Keratinocyte (primary cell): ENCODE measurements at regions not wholly inside any gene's neighbourhood (a gene's known extent, or its start where the extent isn't known, plus 50 kb on each side); places are given as distances from the start of the nearest gene placed in this dataset.

Experiments
- DNase-seq: peaks from one replicate; pipeline ENCODE4 v3.0.0-alpha.2; 2011; ENCODE audit warnings: low read depth, missing footprints, low spot score
- FAIRE-seq: peaks from 2 replicates; lab custom pipeline; 2011; peaks lifted over from hg19 to GRCh38; lab: Jason Lieb, UNC
- H2AFZ ChIP-seq: 2 replicates; pipeline ENCODE4 v1.6.0; 2012; ENCODE audit warnings: low read length, control low read depth, inconsistent platforms; ENCODE audit not compliant: control insufficient read depth
- H3K27ac ChIP-seq: 2 replicates; pipeline ENCODE4 v1.5.1; 2011; ENCODE audit warnings: low read length; ENCODE audit not compliant: control insufficient read depth, insufficient read depth
- H3K27me3 ChIP-seq: 3 replicates; pipeline ENCODE4 v1.6.0; 2011; ENCODE audit warnings: low read length; ENCODE audit not compliant: control insufficient read depth, insufficient read depth; ENCODE audit errors: extremely low read depth
- H3K36me3 ChIP-seq, 2 experiments: 2 replicates in 1 of 2; 3 replicates in 1 of 2; pipeline ENCODE4 v1.5.1; 2011; ENCODE audit warnings: low read length in 2 of 2, mild to moderate bottlenecking in 1 of 2; ENCODE audit not compliant: control insufficient read depth in 2 of 2, insufficient read depth in 2 of 2; ENCODE audit errors: extremely low read depth in 1 of 2
- H3K4me1 ChIP-seq: 3 replicates; pipeline ENCODE4 v1.5.1; 2011; ENCODE audit warnings: low read length; ENCODE audit not compliant: control insufficient read depth, insufficient read depth; ENCODE audit errors: extremely low read depth
- H3K4me2 ChIP-seq: 3 replicates; pipeline ENCODE4 v1.6.0; 2011; ENCODE audit warnings: low read depth, low read length; ENCODE audit not compliant: control insufficient read depth, insufficient read depth; ENCODE audit errors: extremely low read depth
- H3K4me3 ChIP-seq, 3 experiments: fragments of 200-600 bp in 1 of 3; sonication (generic) in 1 of 3; 2 replicates in 2 of 3; 3 replicates in 1 of 3; pipeline ENCODE4 v1.5.1; 2011 to 2016; ENCODE audit warnings: low read length in 3 of 3, mild to moderate bottlenecking in 3 of 3, control low read depth in 2 of 3, inconsistent platforms in 1 of 3, low read depth in 1 of 3, mixed read lengths in 1 of 3, mixed run types in 1 of 3, moderate library complexity in 1 of 3; ENCODE audit not compliant: control insufficient read depth in 2 of 3, insufficient read depth in 2 of 3; ENCODE audit errors: extremely low read depth in 1 of 3
- H3K79me2 ChIP-seq: 2 replicates; pipeline ENCODE4 v1.6.0; 2012; ENCODE audit warnings: low read length; ENCODE audit not compliant: control insufficient read depth, insufficient read depth
- H3K9ac ChIP-seq: 3 replicates; pipeline ENCODE4 v1.6.0; 2011; ENCODE audit warnings: low read length; ENCODE audit not compliant: control insufficient read depth, insufficient read depth; ENCODE audit errors: extremely low read depth
- H3K9me1 ChIP-seq: 3 replicates; pipeline ENCODE4 v1.6.0; 2011; ENCODE audit warnings: low read length; ENCODE audit not compliant: control insufficient read depth, insufficient read depth; ENCODE audit errors: extremely low read depth
- H3K9me3 ChIP-seq: 2 replicates; pipeline ENCODE4 v1.5.1; 2012; ENCODE audit warnings: low read depth, low read length; ENCODE audit not compliant: control insufficient read depth
- H4K20me1 ChIP-seq: 3 replicates; pipeline ENCODE4 v1.6.0; 2011; ENCODE audit warnings: low read length; ENCODE audit not compliant: control insufficient read depth, insufficient read depth; ENCODE audit errors: extremely low read depth
- CTCF ChIP-seq, 3 experiments: IDR thresholded peaks in 1 of 3; conservative IDR thresholded peaks in 1 of 3; optimal IDR thresholded peaks in 1 of 3; 2 replicates in 2 of 3; 3 replicates in 1 of 3; pipeline versions ENCODE3 to v1.5.1; 2011; ENCODE audit warnings: low read length in 3 of 3, mild to moderate bottlenecking in 3 of 3, moderate library complexity in 2 of 3, control low read depth in 1 of 3, inconsistent platforms in 1 of 3; ENCODE audit not compliant: insufficient read depth in 2 of 3; ENCODE audit errors: extremely low read depth in 1 of 3
- EZH2 ChIP-seq: IDR thresholded peaks from one replicate; pipeline ENCODE4 v1.6.1; 2012; ENCODE audit warnings: inconsistent platforms, mild to moderate bottlenecking, low read length, moderate library complexity
- dilution Hi-C: fragments of 300-500 bp; cut with MboI; formaldehyde crosslinking; loops from one replicate; pipeline ENCODE4 v1.7.0; 2020; ENCODE audit warnings: low sequenced_read_pairs; ENCODE audit not compliant: extremely low pct_ligation_motif_present

DNA sequence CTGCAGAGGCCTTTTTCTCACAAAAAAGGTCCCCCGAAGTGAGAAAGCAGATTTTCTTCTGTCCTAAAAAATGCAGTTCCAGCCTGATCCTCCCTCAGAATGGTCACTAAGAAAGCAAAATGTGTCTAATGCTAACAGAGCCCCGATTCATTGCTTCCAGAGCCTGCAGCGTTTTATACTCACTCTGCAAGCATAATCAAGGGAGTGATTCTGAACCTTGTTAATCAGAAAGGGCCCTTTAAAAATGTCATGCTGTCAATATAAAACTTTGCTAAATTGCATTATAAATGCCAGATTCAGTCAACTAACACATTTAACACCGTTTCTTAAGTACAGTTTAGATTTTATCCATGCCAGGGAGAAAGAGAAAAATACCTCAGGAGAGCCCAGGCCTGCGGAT, 202.8 kb downstream of the CD83 start:
- no peak for DNase-seq
- no peak overlapping the region for H3K27ac ChIP-seq
- H4K20me1 ChIP-seq = no peaks in the 10 kb centered on the region
- no peak overlapping the region for H2AFZ ChIP-seq
- no peak for FAIRE-seq
- H3K9me1 ChIP-seq = no peaks in the 10 kb centered on the region
- H3K4me2 ChIP-seq = no peak overlapping the region
- H3K36me3 ChIP-seq = no peaks in the 10 kb centered on the region
- H3K4me1 ChIP-seq = no peaks in the 10 kb centered on the region
- dilution Hi-C loops = no loop called here
- TF ChIP-seq CTCF (optimal IDR thresholded peaks at IDR 0.05 in 1 of 3, IDR thresholded peaks at IDR 0.05 in 1 of 3, conservative IDR thresholded peaks at IDR 0.05 in 1 of 3; ENCODE audit: extremely low read depth in 1 of 3, insufficient read depth in 2 of 3, low read length in 3 of 3) (no peak), EZH2 (no peak)
- H3K4me3 ChIP-seq = no peak overlapping the region
- H3K9ac ChIP-seq = no peak overlapping the region
- no peaks in the 10 kb centered on the region for H3K79me2 ChIP-seq
- no peaks in the 10 kb centered on the region for H3K27me3 ChIP-seq
- H3K9me3 ChIP-seq = no peaks in the 10 kb centered on the region

GRCh38 chr6:14321992-14322772, 204.6 kb downstream of the CD83 start:
- Histone ChIP-seq H3K36me3 (no peaks in the 10 kb centered on the region), H2AFZ (no peak overlapping the region), H3K9ac (no peak overlapping the region), H3K4me1 (no peaks in the 10 kb centered on the region), H3K79me2 (no peaks in the 10 kb centered on the region), H3K9me1 (no peaks in the 10 kb centered on the region), H3K4me2 (no peak overlapping the region), H3K27ac (no peak overlapping the region), H3K4me3 (no peak overlapping the region), H3K9me3 (no peaks in the 10 kb centered on the region), H4K20me1 (no peaks in the 10 kb centered on the region), H3K27me3 (no peaks in the 10 kb centered on the region)
- TF ChIP-seq CTCF (optimal IDR thresholded peaks at IDR 0.05 in 1 of 3, IDR thresholded peaks at IDR 0.05 in 1 of 3, conservative IDR thresholded peaks at IDR 0.05 in 1 of 3; ENCODE audit: extremely low read depth in 1 of 3, insufficient read depth in 2 of 3, low read length in 3 of 3) (peak in 2 of 3 experiments; percentile 40 to 58), EZH2 (no peak)
- FAIRE-seq = no peak
- DNase-seq = no peak
- dilution Hi-C loops = no loop called here
